ENCODE measurements at regions not wholly inside any gene's neighbourhood (a gene's known extent, or its start where the extent isn't known, plus 50 kb on each side); places are given as distances from the start of the nearest gene placed in this dataset.

DNA sequence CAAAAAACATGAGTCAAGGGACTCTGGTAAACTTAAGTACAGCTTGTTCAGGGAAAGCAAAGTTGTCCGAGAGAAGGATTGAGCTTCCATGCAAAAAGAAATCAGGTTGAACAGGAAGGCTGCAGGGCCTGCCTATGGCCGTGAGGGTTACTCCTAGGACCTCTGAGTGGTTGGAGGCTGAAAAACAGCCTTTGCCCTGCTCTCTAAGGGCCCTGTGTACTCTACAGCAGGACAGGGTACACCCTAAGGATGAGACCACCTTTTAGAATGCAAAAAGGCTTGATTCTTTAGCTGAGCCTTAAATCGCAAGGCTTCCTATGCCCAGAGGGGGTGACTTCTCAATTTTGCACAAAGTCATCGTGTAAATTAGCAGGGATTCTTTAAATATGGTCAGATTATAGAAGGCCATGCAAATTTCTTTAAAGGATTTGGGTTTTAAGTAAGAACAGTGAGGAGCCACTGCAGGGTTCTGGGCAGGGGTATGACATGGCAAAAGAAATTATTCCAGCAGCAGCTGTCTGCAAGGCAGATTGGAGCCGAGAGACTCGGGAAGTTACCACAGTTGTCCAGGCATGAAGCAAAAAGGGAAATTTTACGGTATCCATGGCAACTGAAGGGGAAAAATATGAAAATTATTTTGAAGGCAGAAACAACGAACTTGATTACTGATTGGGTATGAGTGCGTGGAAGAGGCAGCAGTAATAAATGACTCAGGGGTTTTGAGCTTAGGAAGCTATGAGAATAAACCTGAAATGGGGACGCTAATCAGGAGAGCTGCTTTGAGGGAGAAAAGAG is 91.8 kb downstream of the FAM76B start:
- TF ChIP-seq, protein P1, sequence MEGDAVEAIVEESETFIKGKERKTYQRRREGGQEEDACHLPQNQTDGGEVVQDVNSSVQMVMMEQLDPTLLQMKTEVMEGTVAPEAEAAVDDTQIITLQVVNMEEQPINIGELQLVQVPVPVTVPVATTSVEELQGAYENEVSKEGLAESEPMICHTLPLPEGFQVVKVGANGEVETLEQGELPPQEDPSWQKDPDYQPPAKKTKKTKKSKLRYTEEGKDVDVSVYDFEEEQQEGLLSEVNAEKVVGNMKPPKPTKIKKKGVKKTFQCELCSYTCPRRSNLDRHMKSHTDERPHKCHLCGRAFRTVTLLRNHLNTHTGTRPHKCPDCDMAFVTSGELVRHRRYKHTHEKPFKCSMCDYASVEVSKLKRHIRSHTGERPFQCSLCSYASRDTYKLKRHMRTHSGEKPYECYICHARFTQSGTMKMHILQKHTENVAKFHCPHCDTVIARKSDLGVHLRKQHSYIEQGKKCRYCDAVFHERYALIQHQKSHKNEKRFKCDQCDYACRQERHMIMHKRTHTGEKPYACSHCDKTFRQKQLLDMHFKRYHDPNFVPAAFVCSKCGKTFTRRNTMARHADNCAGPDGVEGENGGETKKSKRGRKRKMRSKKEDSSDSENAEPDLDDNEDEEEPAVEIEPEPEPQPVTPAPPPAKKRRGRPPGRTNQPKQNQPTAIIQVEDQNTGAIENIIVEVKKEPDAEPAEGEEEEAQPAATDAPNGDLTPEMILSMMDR (IDR thresholded peaks at IDR 0.05) = no peak
- TF ChIP-seq POLR2A (IDR thresholded peaks at IDR 0.05) (no peak), EP300 (IDR thresholded peaks at IDR 0.05) (no peak)

Measured in ovary (tissue), 3 donors.